ENCODE measurements at regions not wholly inside any gene's neighbourhood (a gene's known extent, or its start where the extent isn't known, plus 50 kb on each side); places are given as distances from the start of the nearest gene placed in this dataset.
"Not testable (repeated sequence)": the region's sequence is repeated elsewhere in the genome, so short reads cannot be mapped to it uniquely, and the experiment has no call there.

GRCh38 chr2:241994556-241995213, 125.2 kb downstream of the RTP5 start:
- DNase-seq (ENCODE audit: low read depth, low spot score): no peak
- no peak overlapping the region for H3K4me3 ChIP-seq
- H3K36me3 ChIP-seq (ENCODE audit: insufficient read depth, low read length): no peaks in the 10 kb centered on the region
- no peak overlapping the region for H3K9ac ChIP-seq (ENCODE audit: insufficient read length)
- no peaks in the 10 kb centered on the region for H3K9me3 ChIP-seq (ENCODE audit: low read depth, low read length)
- TF ChIP-seq EZH2 (IDR thresholded peaks at IDR 0.05) (no peak), POLR2AphosphoS5 (IDR thresholded peaks at IDR 0.05; ENCODE audit: borderline replicate concordance, low read depth, low read length) (no peak), FOXP2 (optimal IDR thresholded peaks at IDR 0.05; ENCODE audit: control extremely low read depth, extremely low read length, insufficient read depth) (no peak)
- no peak overlapping the region for H3K27ac ChIP-seq

GRCh38 chr2:241996100-241996499, 126.6 kb downstream of the RTP5 start:
- no peaks in the 10 kb centered on the region for H3K36me3 ChIP-seq (ENCODE audit: insufficient read depth, low read length)
- DNase-seq (ENCODE audit: low read depth, low spot score): no peak
- H3K9ac ChIP-seq (ENCODE audit: insufficient read length): no peak overlapping the region
- H3K9me3 ChIP-seq (ENCODE audit: low read depth, low read length): no peaks in the 10 kb centered on the region
- no peak overlapping the region for H3K4me3 ChIP-seq
- TF ChIP-seq FOXP2 (optimal IDR thresholded peaks at IDR 0.05; ENCODE audit: control extremely low read depth, extremely low read length, insufficient read depth): no peak
- no peak for TF ChIP-seq POLR2AphosphoS5 (IDR thresholded peaks at IDR 0.05; ENCODE audit: borderline replicate concordance, low read depth, low read length)
- no peak overlapping the region for H3K27ac ChIP-seq

GRCh38 chr2:241997017-241997416, 127.5 kb downstream of the RTP5 start:
- Histone ChIP-seq H3K4me3 (no peak overlapping the region), H3K9me3 (ENCODE audit: low read depth, low read length) (no peaks in the 10 kb centered on the region), H3K27ac (no peak overlapping the region), H3K9ac (ENCODE audit: insufficient read length) (no peak overlapping the region), H3K36me3 (ENCODE audit: insufficient read depth, low read length) (no peaks in the 10 kb centered on the region)
- TF ChIP-seq FOXP2 (optimal IDR thresholded peaks at IDR 0.05; ENCODE audit: control extremely low read depth, extremely low read length, insufficient read depth): no peak
- no peak for TF ChIP-seq EZH2 (IDR thresholded peaks at IDR 0.05)
- TF ChIP-seq POLR2AphosphoS5 (IDR thresholded peaks at IDR 0.05; ENCODE audit: borderline replicate concordance, low read depth, low read length): no peak
- no peak for DNase-seq (ENCODE audit: low read depth, low spot score)

GRCh38 chr2:241999184-241999583, 129.7 kb downstream of the RTP5 start:
- Histone ChIP-seq H3K36me3 (ENCODE audit: insufficient read depth, low read length) (no peaks in the 10 kb centered on the region), H3K4me3 (no peak overlapping the region), H3K27ac (no peak overlapping the region), H3K9me3 (ENCODE audit: low read depth, low read length) (no peaks in the 10 kb centered on the region), H3K9ac (ENCODE audit: insufficient read length) (no peak overlapping the region)
- TF ChIP-seq EZH2 (IDR thresholded peaks at IDR 0.05) (no peak), FOXP2 (optimal IDR thresholded peaks at IDR 0.05; ENCODE audit: control extremely low read depth, extremely low read length, insufficient read depth) (no peak), POLR2AphosphoS5 (IDR thresholded peaks at IDR 0.05; ENCODE audit: borderline replicate concordance, low read depth, low read length) (no peak)
- DNase-seq (ENCODE audit: low read depth, low spot score): no peak

GRCh38 chr2:242001853-242002252, 132.3 kb downstream of the RTP5 start:
- H3K27ac ChIP-seq: no peak overlapping the region
- H3K9me3 ChIP-seq (ENCODE audit: low read depth, low read length): no peaks in the 10 kb centered on the region
- H3K4me3 ChIP-seq: no peak overlapping the region
- no peak for DNase-seq (ENCODE audit: low read depth, low spot score)
- TF ChIP-seq EZH2 (IDR thresholded peaks at IDR 0.05): no peak
- TF ChIP-seq POLR2AphosphoS5 (IDR thresholded peaks at IDR 0.05; ENCODE audit: borderline replicate concordance, low read depth, low read length): no peak
- TF ChIP-seq FOXP2 (optimal IDR thresholded peaks at IDR 0.05; ENCODE audit: control extremely low read depth, extremely low read length, insufficient read depth): no peak
- H3K36me3 ChIP-seq (ENCODE audit: insufficient read depth, low read length): no peaks in the 10 kb centered on the region
- H3K9ac ChIP-seq (ENCODE audit: insufficient read length): no peak overlapping the region

- Histone ChIP-seq H3K9me3 (ENCODE audit: low read depth, low read length) (no peaks in the 10 kb centered on the region), H3K9ac (ENCODE audit: insufficient read length) (no peak overlapping the region), H3K27ac (peak overlapping the region; percentile 61; the same call in 1 of the 2 replicates), H3K4me3 (no peak overlapping the region), H3K36me3 (ENCODE audit: insufficient read depth, low read length) (no peaks in the 10 kb centered on the region)
- no peak for DNase-seq (ENCODE audit: low read depth, low spot score)
- TF ChIP-seq POLR2AphosphoS5 (IDR thresholded peaks at IDR 0.05; ENCODE audit: borderline replicate concordance, low read depth, low read length): no peak
- TF ChIP-seq FOXP2 (optimal IDR thresholded peaks at IDR 0.05; ENCODE audit: control extremely low read depth, extremely low read length, insufficient read depth): no peak
- TF ChIP-seq EZH2 (IDR thresholded peaks at IDR 0.05): no peak
These were observed 133.4 kb downstream of the RTP5 start for GRCh38 chr2:242002944-242003343.

GRCh38 chr2:242004223-242004901, 134.8 kb downstream of the RTP5 start:
- Histone ChIP-seq H3K9ac (ENCODE audit: insufficient read length) (no peak overlapping the region), H3K27ac (no peak overlapping the region), H3K36me3 (ENCODE audit: insufficient read depth, low read length) (no peaks in the 10 kb centered on the region), H3K9me3 (ENCODE audit: low read depth, low read length) (no peaks in the 10 kb centered on the region), H3K4me3 (no peak overlapping the region)
- TF ChIP-seq FOXP2 (optimal IDR thresholded peaks at IDR 0.05; ENCODE audit: control extremely low read depth, extremely low read length, insufficient read depth) (no peak), POLR2AphosphoS5 (IDR thresholded peaks at IDR 0.05; ENCODE audit: borderline replicate concordance, low read depth, low read length) (no peak), EZH2 (IDR thresholded peaks at IDR 0.05) (no peak)
- DNase-seq (ENCODE audit: low read depth, low spot score): no peak

- Histone ChIP-seq H3K4me3 (no peak overlapping the region), H3K36me3 (ENCODE audit: insufficient read depth, low read length) (no peaks in the 10 kb centered on the region), H3K27ac (no peak overlapping the region), H3K9ac (ENCODE audit: insufficient read length) (no peak overlapping the region), H3K9me3 (ENCODE audit: low read depth, low read length) (no peaks in the 10 kb centered on the region)
- no peak for TF ChIP-seq POLR2AphosphoS5 (IDR thresholded peaks at IDR 0.05; ENCODE audit: borderline replicate concordance, low read depth, low read length)
- no peak for TF ChIP-seq EZH2 (IDR thresholded peaks at IDR 0.05)
- TF ChIP-seq FOXP2 (optimal IDR thresholded peaks at IDR 0.05; ENCODE audit: control extremely low read depth, extremely low read length, insufficient read depth): no peak
- no peak for DNase-seq (ENCODE audit: low read depth, low spot score)
These were observed 135.3 kb downstream of the RTP5 start for GRCh38 chr2:242004902-242005230.

- not testable (repeated sequence) for H3K27ac ChIP-seq; DNase-seq (ENCODE audit: low read depth, low spot score); H3K36me3 ChIP-seq (ENCODE audit: insufficient read depth, low read length); H3K4me3 ChIP-seq; H3K9ac ChIP-seq (ENCODE audit: insufficient read length); H3K9me3 ChIP-seq (ENCODE audit: low read depth, low read length)
These were observed 136.6 kb downstream of the RTP5 start for GRCh38 chr2:242006091-242006634.

- not testable (repeated sequence) for H3K9me3 ChIP-seq (ENCODE audit: low read depth, low read length); DNase-seq (ENCODE audit: low read depth, low spot score); H3K27ac ChIP-seq; H3K36me3 ChIP-seq (ENCODE audit: insufficient read depth, low read length); H3K4me3 ChIP-seq; H3K9ac ChIP-seq (ENCODE audit: insufficient read length)
These were observed 139.4 kb downstream of the RTP5 start for GRCh38 chr2:242008908-242009307.

- not testable (repeated sequence) for H3K27ac ChIP-seq; DNase-seq (ENCODE audit: low read depth, low spot score); H3K36me3 ChIP-seq (ENCODE audit: insufficient read depth, low read length); H3K9me3 ChIP-seq (ENCODE audit: low read depth, low read length); H3K4me3 ChIP-seq; H3K9ac ChIP-seq (ENCODE audit: insufficient read length)
These were observed 140.3 kb downstream of the RTP5 start for GRCh38 chr2:242009846-242010245.
